GM21529 (cell line): ENCODE measurements at regions not wholly inside any gene's neighbourhood (a gene's known extent, or its start where the extent isn't known, plus 50 kb on each side); places are given as distances from the start of the nearest gene placed in this dataset.
A peak's percentile ranks its signal among the peaks of the same experiment; 100 is the strongest.
"Not testable (repeated sequence)": the region's sequence is repeated elsewhere in the genome, so short reads cannot be mapped to it uniquely, and the experiment has no call there.

Experiments
- ATAC-seq: cut with Tn5 transposase; IDR thresholded peaks from one replicate; pipeline ENCODE4 v1.9.1; 2021; ENCODE audit not compliant: unreplicated experiment

GRCh38 chr6:44001318-44002066 is 125.8 kb downstream of the MRPL14 start:
- peak; percentile 37 for ATAC-seq

GRCh38 chr6:44000164-44000842 is 126.9 kb downstream of the MRPL14 start:
- peak; percentile 51 for ATAC-seq

GRCh38 chr6:43999628-44000027 is 127.6 kb downstream of the MRPL14 start:
- ATAC-seq: no peak

DNA sequence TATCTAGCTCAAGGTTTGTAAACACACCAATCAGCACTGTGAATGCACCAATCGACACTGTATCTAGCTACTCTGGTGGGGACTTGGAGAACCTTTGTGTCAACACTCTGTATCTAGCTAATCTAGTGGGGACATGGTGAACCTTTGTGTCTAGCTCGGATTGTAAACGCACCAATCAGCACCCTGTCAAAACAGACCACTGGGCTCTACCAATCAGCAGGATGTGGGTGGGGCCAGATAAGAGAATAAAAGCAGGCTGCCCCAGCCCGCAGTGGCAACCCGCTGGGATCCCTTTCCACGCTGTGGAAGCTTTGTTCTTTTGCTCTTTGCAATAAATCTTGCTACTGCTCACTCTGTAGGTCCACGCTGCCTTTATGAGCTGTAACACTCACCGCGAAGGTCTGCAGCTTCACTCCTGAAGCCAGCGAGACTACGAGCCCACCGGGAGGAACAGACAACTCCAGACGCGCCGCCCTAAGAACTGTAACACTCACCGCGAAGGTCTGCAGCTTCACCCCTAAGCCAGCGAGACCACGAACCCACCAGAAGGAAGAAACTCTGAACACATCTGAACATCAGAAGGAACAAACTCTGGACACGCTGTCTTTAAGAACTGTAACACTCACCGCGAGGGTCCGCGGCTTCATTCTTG is 128.5 kb downstream of the MRPL14 start:
- ATAC-seq: not testable (repeated sequence)

DNA sequence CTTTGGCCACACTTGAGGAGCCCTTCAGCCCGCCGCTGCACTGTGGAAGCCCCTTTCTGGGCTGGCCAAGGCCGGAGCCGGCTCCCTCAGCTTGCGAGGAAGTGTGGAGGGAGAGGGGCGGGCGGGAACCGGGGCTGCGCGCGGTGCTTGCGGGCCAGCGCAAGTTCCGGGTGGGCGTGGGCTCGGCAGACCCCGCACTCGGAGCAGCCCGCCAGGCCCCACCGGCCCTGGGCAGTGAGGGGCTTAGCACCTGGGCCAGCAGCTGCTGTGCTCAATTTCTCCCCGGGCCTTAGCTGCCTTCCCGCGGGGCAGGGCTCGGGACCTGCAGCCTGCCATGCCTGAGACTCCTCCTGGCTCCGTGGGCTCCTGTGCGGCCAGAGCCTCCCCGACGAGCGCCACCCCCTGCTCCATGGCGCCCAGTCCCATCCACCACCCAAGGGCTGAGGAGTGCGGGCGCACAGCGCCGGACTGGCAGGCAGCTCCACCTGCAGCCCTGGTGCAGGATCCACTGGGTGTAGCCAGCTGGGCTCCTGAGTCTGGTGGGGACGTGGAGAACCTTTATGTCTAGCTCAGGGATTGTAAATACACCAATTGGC is 129.2 kb downstream of the MRPL14 start:
- ATAC-seq: not testable (repeated sequence)

GRCh38 chr6:43997345-43997677 is 129.9 kb downstream of the MRPL14 start:
- ATAC-seq: no peak

DNA sequence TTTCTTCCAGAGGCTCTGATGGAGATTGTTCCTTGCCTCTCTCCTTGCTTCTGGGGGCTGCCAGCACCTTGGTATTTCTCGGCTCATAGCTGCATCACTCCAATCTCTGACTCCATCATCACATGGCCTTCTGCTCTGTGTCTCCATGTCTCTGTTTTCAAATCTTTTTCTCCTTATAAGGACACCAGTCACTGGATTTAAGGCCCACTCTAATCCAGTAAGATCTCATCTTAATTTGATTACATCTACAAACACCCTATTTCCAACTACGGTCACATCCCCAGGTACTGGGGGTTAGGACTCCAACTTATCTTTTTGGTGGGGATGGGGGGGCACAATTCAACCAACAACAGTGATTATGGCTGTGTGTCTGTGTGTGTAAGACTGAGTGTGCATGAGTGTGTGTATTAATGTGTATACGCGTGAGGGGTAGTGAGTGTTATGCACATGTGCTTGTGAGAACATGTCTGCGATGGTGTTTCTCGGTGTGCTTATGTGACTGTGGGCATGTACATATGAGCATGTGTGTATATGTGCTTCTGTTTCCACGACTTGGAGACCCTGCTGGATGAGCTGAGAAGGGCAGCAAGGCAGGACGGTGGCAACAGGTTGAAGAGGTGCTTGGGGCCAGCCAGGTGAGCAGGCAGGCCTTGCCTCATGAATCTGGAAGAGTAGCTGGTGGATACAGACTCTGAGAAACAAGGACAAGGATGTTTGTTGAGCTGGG is 130.5 kb downstream of the MRPL14 start:
- ATAC-seq: no peak

GRCh38 chr6:43995137-43995536 is 132.1 kb downstream of the MRPL14 start:
- ATAC-seq: no peak

- no peak for ATAC-seq
Observed at GRCh38 chr6:43993881-43994523, 133.2 kb downstream of the MRPL14 start.

GRCh38 chr6:43992783-43993644 is 134.2 kb downstream of the MRPL14 start:
- ATAC-seq: no peak

GRCh38 chr6:43992126-43992663 is 135.1 kb downstream of the MRPL14 start:
- no peak for ATAC-seq

GRCh38 chr6:43990627-43991619 is 136.3 kb downstream of the MRPL14 start:
- ATAC-seq: no peak

DNA sequence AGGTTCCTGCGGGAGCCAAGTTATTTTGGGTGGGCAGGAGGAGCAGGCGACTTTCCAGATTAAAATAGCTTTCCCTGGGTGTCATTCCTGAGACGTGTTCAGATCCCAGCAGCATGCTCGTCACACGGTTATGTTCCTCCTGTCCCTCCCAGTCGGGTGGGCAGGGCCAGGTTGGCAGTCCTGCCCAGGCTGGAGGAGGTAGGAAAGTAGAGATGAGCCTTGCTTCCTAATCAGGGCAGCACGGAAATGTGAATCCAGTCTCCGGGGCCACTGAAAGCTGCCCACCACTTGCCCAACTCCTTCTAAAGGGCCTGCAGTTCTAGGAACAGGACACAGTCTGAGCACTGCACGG is 137.0 kb downstream of the MRPL14 start:
- no peak for ATAC-seq

DNA sequence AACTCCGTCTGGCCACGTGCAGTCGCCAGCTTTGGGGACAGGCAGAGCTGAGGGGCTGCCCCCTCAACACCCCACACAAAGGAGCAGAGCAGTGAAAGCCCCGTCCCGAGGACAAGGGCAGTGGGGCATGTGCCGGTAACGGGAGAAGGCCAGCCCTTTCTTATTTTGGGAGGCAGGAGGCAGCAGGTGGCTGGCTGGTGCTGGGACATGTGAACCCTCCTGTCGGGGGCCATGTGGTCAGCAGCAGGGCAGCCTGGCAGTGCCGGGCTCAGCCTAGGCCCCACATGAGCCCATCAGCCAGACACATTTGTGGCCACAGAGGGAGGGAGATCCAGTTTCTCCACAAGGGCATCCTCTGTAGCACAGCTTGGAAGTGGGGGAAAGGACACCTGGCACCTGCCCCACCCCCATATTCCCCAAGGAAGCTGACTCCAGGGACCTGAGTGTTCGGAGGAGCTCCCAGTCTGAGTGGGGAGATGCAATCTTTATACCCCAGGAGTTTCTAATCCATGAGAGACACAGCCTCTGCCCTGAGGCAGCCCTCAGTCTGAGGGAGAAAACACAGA is 137.6 kb downstream of the MRPL14 start:
- ATAC-seq: no peak

DNA sequence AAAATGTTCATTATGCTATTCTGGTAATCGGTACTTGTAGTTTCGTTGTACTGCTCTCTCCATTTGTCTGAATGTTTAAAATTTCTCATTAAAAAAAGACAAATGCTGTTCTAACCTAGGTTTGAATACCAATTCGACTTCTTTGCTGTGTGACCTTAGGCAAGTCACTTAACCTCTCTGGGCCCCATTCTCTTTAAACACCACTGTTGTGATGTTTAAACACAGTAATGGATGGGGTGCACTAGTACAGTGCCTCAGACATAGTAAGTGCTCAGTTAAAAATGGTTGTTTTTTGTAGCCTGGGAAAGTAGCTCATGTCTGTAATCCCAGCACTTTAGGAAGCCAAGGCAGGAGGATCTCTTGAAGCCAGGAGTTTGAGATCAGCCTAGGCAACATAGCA is 138.5 kb downstream of the MRPL14 start:
- no peak for ATAC-seq

DNA sequence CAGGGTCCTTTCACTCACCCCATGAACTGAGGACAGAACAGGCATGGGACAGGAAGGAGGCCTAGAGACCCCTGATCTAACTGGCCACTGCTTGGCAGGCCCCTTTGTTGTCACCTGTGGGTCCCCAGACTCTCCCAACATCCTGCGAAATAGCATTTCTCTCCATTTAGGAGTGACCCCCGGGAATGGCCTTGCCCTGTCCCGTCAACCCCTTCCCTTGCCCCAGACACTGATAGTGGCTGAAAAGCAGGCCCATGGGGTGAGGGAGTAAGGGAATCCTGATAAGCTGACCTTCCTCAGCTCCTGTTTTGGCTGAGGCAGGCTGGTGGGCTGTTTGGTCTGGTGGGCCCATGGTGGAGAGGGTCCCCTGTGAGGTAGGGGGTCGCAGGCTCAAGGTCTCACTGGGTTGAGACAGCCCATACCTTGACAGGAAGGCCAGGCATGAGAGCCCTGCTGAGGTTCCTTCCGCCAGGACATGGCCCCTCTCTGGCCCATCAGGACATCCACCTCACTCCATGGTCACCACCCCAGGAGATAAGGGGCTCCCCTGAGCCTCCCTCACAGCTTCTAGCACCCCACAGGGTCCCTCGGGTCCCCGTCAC is 139.3 kb downstream of the MRPL14 start:
- ATAC-seq: no peak

DNA sequence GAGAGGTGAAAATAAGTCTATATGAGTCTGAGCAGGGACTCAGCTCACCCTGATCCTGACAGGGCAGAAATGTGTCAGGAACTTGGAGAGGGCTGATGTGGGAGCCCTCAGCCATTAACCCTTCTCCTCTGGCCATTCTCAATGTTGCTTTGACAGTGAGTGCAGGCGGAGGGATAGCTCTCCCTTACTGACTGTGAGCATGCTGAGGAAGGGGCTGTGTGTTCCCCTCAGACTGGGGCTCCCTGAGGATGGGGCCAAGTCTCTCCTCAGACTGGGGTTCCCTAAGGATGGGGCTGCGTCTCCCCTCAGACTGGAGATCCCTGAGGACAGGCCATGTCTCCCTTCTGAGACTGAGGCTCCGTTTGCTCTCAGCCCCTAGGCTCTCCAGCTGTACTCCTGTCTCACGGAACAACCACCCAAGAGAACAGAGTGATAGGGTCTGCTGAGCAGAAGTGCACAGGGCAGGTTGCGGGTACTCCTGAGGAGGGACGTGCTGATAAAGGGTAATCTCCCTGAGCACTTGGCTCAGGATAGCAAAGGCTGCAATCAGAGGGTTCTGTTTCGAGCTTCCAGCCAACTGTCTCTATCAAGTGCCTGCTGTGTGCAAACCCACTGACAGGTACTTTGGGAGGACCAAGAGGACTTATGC is 141.0 kb downstream of the MRPL14 start:
- no peak for ATAC-seq
